ENCODE measurements at regions not wholly inside any gene's neighbourhood (a gene's known extent, or its start where the extent isn't known, plus 50 kb on each side); places are given as distances from the start of the nearest gene placed in this dataset.

GRCh38 chr13:70932511-70932910, 824.3 kb upstream of the KLHL1 start:
- no peaks in the 10 kb centered on the region for H3K4me1 ChIP-seq (ENCODE audit: insufficient read depth, low read length)
- H3K27ac ChIP-seq (ENCODE audit: low read length) = no peak overlapping the region
- no peaks in the 10 kb centered on the region for H3K27me3 ChIP-seq (ENCODE audit: insufficient read depth, low read length)
- H3K9me3 ChIP-seq (ENCODE audit: insufficient read depth, low read depth, low read length) = no peaks in the 10 kb centered on the region
- no peak overlapping the region for H3K9ac ChIP-seq (ENCODE audit: low read depth, low read length)
- H3K4me3 ChIP-seq (ENCODE audit: low read length) = no peak overlapping the region
- no peaks in the 10 kb centered on the region for H3K36me3 ChIP-seq (ENCODE audit: insufficient read depth, low read depth, low read length)

DNA sequence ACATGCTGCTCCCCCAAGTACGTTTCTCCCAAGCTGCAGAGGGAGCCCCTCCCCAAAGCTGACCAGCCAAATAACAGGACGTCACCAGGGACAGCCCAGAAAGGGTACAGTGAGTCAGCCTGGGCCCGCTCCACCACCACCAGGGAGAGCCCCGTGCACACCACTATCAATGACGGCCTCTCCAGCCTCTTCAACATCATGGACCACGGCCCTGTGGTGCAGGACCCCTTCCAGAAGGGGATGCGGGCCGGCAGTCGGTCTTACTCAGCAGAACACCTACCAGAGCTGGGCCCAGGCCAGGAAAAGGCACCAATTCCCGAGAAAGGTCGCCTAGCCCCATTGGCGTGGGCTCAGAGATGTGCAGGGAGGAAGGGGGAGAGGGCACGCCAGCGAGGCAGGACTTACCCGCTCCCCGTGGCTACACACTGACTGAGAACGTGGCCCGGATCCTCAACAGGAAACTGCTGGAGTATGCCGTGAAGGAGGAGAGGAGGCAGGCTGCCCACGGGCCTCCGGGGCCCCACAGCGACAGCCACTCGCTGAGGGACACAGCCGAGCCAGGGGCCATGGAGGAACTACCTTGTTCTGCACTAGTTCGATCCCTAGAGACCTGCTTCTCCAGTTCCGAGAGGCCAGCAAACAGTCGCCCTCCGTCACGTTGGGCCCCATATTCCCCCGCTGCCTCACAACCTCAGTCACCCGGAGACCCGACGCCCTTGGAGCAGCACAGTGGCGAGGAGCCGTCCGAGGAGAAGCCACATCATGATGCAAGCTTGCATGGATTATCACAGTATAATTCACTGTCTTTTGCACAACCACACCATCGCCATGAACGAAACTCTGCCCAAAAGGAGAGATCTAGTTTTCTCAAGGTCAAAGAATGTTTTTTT, 815.9 kb upstream of the KLHL1 start:
- Histone ChIP-seq H3K9me3 (ENCODE audit: insufficient read depth, low read depth, low read length) (no peaks in the 10 kb centered on the region), H3K9ac (ENCODE audit: low read depth, low read length) (no peak overlapping the region), H3K27ac (ENCODE audit: low read length) (no peak overlapping the region), H3K4me3 (ENCODE audit: low read length) (no peak overlapping the region), H3K36me3 (ENCODE audit: insufficient read depth, low read depth, low read length) (no peaks in the 10 kb centered on the region), H3K4me1 (ENCODE audit: insufficient read depth, low read length) (no peaks in the 10 kb centered on the region), H3K27me3 (ENCODE audit: insufficient read depth, low read length) (no peaks in the 10 kb centered on the region)

DNA sequence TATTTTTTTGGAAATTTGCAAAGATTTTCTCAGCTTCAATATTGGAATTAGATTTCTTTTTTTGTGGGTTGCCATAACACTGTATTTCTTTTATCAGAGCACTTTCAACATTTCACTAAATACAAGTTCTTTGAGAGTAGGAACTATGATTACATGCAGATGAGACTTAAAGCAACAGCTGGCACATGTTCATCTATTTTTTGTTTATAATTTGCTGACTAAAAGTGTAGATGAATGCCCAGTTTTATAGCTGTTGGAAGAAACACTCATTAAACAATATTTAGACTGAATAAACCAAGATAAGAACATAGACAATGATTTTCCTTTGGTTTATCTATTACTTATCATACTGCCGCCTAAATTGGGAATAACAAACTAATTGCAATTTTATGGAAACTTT, 803.0 kb upstream of the KLHL1 start:
- no peaks in the 10 kb centered on the region for H3K36me3 ChIP-seq (ENCODE audit: insufficient read depth, low read depth, low read length)
- no peak overlapping the region for H3K27ac ChIP-seq (ENCODE audit: low read length)
- H3K4me1 ChIP-seq (ENCODE audit: insufficient read depth, low read length) = no peaks in the 10 kb centered on the region
- H3K4me3 ChIP-seq (ENCODE audit: low read length) = no peak overlapping the region
- H3K9ac ChIP-seq (ENCODE audit: low read depth, low read length) = no peak overlapping the region
- no peaks in the 10 kb centered on the region for H3K27me3 ChIP-seq (ENCODE audit: insufficient read depth, low read length)
- H3K9me3 ChIP-seq (ENCODE audit: insufficient read depth, low read depth, low read length) = no peaks in the 10 kb centered on the region

DNA sequence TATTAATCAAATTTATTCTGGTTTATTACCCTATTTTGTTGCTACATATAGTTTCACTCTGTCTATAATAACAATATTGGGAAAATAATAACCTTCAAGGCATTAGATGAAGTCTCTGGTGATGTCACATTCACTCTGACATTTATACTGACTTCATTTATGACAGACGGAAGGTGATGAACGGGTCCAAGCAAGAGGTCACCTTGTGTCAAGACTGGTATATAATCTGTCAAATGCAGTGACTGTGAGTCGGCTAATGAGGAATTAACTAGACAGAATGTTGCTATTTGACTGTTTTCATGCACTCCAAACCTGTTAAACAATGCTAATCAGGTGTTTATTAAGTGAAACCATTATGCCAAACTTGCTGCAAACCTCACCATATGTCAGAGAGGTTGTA, 800.5 kb upstream of the KLHL1 start:
- Histone ChIP-seq H3K9me3 (ENCODE audit: insufficient read depth, low read depth, low read length) (no peaks in the 10 kb centered on the region), H3K4me3 (ENCODE audit: low read length) (no peak overlapping the region), H3K9ac (ENCODE audit: low read depth, low read length) (no peak overlapping the region), H3K4me1 (ENCODE audit: insufficient read depth, low read length) (no peaks in the 10 kb centered on the region), H3K27me3 (ENCODE audit: insufficient read depth, low read length) (no peaks in the 10 kb centered on the region), H3K27ac (ENCODE audit: low read length) (no peak overlapping the region), H3K36me3 (ENCODE audit: insufficient read depth, low read depth, low read length) (no peaks in the 10 kb centered on the region)

GRCh38 chr13:70905035-70905434, 796.8 kb upstream of the KLHL1 start:
- Histone ChIP-seq H3K27me3 (ENCODE audit: insufficient read depth, low read length) (no peaks in the 10 kb centered on the region), H3K36me3 (ENCODE audit: insufficient read depth, low read depth, low read length) (no peaks in the 10 kb centered on the region), H3K27ac (ENCODE audit: low read length) (no peak overlapping the region), H3K4me1 (ENCODE audit: insufficient read depth, low read length) (no peaks in the 10 kb centered on the region), H3K4me3 (ENCODE audit: low read length) (no peak overlapping the region), H3K9ac (ENCODE audit: low read depth, low read length) (no peak overlapping the region), H3K9me3 (ENCODE audit: insufficient read depth, low read depth, low read length) (no peaks in the 10 kb centered on the region)

DNA sequence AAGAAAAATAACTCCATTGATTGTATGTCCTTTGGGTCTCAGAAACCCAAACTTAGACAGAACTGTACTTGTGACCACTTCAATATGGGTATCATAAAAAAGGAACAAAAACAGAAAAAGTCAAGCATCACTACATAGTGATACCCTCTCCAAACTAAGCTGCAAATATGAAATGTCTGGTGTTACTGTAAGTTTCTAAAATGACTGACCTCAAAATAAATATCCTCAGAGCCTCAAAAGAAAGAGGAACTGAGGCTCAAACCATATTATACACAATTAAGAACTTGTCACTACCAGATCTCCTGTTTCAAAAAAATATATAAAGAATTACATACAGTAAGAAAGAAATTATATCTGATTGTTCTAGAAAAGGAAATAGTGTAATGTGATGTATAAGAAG, 787.9 kb upstream of the KLHL1 start:
- no peaks in the 10 kb centered on the region for H3K36me3 ChIP-seq (ENCODE audit: insufficient read depth, low read depth, low read length)
- no peaks in the 10 kb centered on the region for H3K27me3 ChIP-seq (ENCODE audit: insufficient read depth, low read length)
- H3K9ac ChIP-seq (ENCODE audit: low read depth, low read length) = no peak overlapping the region
- H3K9me3 ChIP-seq (ENCODE audit: insufficient read depth, low read depth, low read length) = no peaks in the 10 kb centered on the region
- H3K27ac ChIP-seq (ENCODE audit: low read length) = no peak overlapping the region
- peaks cover 6% of the 10 kb centered on the region for H3K4me1 ChIP-seq (ENCODE audit: insufficient read depth, low read length)
- H3K4me3 ChIP-seq (ENCODE audit: low read length) = no peak overlapping the region

DNA sequence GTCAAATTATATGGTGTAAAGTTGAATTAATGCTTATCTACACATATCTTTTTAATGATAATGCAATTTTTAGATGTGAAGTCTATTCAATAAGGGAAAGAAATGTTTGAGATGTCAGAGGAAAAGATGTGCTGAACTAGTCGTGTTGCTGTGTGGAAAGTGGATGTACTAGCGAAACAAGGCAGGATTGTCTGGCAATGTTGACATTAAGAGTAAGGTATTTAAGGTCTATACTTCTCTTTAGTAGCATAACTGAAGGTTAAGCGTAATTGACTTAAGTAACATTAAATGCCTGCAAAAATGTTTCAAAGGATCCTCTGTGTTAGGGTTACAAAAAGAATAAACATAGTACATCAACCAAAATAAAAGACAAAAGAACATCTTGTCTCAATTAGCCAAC, 787.3 kb upstream of the KLHL1 start:
- Histone ChIP-seq H3K9me3 (ENCODE audit: insufficient read depth, low read depth, low read length) (no peaks in the 10 kb centered on the region), H3K4me1 (ENCODE audit: insufficient read depth, low read length) (peaks cover 6% of the 10 kb centered on the region), H3K27me3 (ENCODE audit: insufficient read depth, low read length) (no peaks in the 10 kb centered on the region), H3K9ac (ENCODE audit: low read depth, low read length) (no peak overlapping the region), H3K4me3 (ENCODE audit: low read length) (no peak overlapping the region), H3K27ac (ENCODE audit: low read length) (no peak overlapping the region), H3K36me3 (ENCODE audit: insufficient read depth, low read depth, low read length) (no peaks in the 10 kb centered on the region)

DNA sequence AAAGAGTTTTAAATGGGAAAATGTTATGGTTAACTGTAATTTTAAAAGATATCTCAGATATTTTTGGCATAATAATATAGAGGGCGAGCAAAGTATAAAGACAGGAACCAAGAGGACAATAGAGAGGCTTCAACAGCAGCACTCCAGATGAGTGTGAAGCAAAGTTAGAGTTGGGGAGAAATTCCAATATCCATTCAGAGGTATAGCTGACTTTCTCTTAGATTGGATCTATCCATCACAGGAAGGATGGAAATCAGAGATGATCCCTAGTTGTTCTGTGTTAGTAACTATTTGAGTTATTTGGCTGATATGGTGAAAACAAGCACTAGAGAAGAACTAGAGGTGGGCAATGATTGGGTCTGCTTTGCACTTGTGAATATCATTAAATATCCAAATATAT, 786.0 kb upstream of the KLHL1 start:
- Histone ChIP-seq H3K27ac (ENCODE audit: low read length) (no peak overlapping the region), H3K9me3 (ENCODE audit: insufficient read depth, low read depth, low read length) (no peaks in the 10 kb centered on the region), H3K9ac (ENCODE audit: low read depth, low read length) (no peak overlapping the region; the same call in 1 of the 2 replicates), H3K36me3 (ENCODE audit: insufficient read depth, low read depth, low read length) (no peaks in the 10 kb centered on the region), H3K4me3 (ENCODE audit: low read length) (no peak overlapping the region), H3K27me3 (ENCODE audit: insufficient read depth, low read length) (no peaks in the 10 kb centered on the region), H3K4me1 (ENCODE audit: insufficient read depth, low read length) (peaks cover 6% of the 10 kb centered on the region)

GRCh38 chr13:70893832-70894231, 785.6 kb upstream of the KLHL1 start:
- no peak overlapping the region for H3K27ac ChIP-seq (ENCODE audit: low read length)
- no peaks in the 10 kb centered on the region for H3K27me3 ChIP-seq (ENCODE audit: insufficient read depth, low read length)
- peaks cover 6% of the 10 kb centered on the region for H3K4me1 ChIP-seq (ENCODE audit: insufficient read depth, low read length)
- no peaks in the 10 kb centered on the region for H3K9me3 ChIP-seq (ENCODE audit: insufficient read depth, low read depth, low read length)
- no peak overlapping the region; the same call in 1 of the 2 replicates for H3K9ac ChIP-seq (ENCODE audit: low read depth, low read length)
- H3K4me3 ChIP-seq (ENCODE audit: low read length) = peak overlapping the region; percentile 2; the same call in 1 of the 2 replicates
- no peaks in the 10 kb centered on the region for H3K36me3 ChIP-seq (ENCODE audit: insufficient read depth, low read depth, low read length)

DNA sequence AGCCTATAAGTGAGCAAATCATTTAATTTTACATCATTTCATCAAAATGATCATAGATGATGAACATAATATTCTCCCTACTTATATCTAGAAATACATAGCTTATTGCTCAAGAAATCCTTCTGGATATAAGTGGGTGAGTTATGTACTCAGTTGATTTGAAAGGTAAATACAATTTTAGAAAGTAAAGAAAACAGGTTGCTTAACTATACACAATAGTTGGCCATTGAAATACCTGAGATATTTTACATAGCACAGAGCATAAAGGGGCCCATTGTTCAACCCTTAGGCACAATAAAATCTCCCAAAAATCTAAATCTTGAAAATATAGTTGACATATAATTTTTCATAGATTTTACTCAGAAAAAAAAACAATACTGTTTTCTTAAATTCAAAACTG, 782.0 kb upstream of the KLHL1 start:
- Histone ChIP-seq H3K36me3 (ENCODE audit: insufficient read depth, low read depth, low read length) (no peaks in the 10 kb centered on the region), H3K9ac (ENCODE audit: low read depth, low read length) (no peak overlapping the region), H3K27ac (ENCODE audit: low read length) (no peak overlapping the region), H3K4me3 (ENCODE audit: low read length) (no peak overlapping the region), H3K4me1 (ENCODE audit: insufficient read depth, low read length) (peaks cover 6% of the 10 kb centered on the region), H3K27me3 (ENCODE audit: insufficient read depth, low read length) (no peaks in the 10 kb centered on the region), H3K9me3 (ENCODE audit: insufficient read depth, low read depth, low read length) (peaks cover 6% of the 10 kb centered on the region; the same call in 1 of the 2 replicates)

DNA sequence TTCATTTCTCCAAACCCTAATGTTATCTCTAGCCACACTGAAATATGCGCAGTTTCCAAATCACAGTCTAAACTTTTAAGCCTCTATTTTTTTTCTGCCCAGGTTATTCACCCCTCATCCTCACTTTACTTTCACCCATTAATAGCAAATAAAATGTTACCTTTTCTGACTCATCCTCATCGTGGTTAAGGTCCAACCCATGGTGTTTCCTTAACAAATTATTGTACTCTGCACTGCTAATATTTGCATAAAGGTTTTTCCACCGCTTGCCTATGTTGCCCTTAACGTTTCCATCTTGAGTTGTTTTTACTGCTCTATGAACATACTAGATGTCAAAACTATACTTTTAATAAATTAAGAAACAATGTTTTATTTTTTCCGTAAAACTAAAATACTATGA, 780.9 kb upstream of the KLHL1 start:
- Histone ChIP-seq H3K9ac (ENCODE audit: low read depth, low read length) (no peak overlapping the region), H3K4me3 (ENCODE audit: low read length) (no peak overlapping the region), H3K4me1 (ENCODE audit: insufficient read depth, low read length) (peaks cover 6% of the 10 kb centered on the region), H3K36me3 (ENCODE audit: insufficient read depth, low read depth, low read length) (no peaks in the 10 kb centered on the region), H3K9me3 (ENCODE audit: insufficient read depth, low read depth, low read length) (peaks cover 12% of the 10 kb centered on the region; the same call in 1 of the 2 replicates), H3K27ac (ENCODE audit: low read length) (no peak overlapping the region), H3K27me3 (ENCODE audit: insufficient read depth, low read length) (no peaks in the 10 kb centered on the region)

DNA sequence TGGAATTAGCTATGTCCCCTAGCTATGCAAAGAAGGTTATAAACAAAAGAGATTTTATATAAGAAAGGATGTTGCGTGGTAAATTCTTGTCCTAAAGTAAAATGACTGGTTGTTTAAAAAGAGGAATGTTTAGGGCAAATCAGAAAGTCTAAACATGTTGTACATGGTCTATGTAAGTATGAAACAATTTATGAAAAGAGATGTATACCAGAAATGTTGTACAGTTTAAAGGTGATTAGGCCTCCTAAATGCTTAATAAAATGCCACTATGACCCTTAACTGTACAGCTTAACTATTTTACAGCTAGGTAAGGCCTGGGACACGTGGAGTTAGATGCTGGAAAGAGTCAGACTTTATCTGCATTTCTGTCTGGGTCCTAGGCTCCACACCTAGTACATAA, 775.9 kb upstream of the KLHL1 start:
- Histone ChIP-seq H3K4me3 (ENCODE audit: low read length) (no peak overlapping the region), H3K4me1 (ENCODE audit: insufficient read depth, low read length) (no peaks in the 10 kb centered on the region), H3K9me3 (ENCODE audit: insufficient read depth, low read depth, low read length) (peaks cover 24% of the 10 kb centered on the region; the same call in 1 of the 2 replicates), H3K27me3 (ENCODE audit: insufficient read depth, low read length) (no peaks in the 10 kb centered on the region), H3K9ac (ENCODE audit: low read depth, low read length) (no peak overlapping the region), H3K27ac (ENCODE audit: low read length) (no peak overlapping the region), H3K36me3 (ENCODE audit: insufficient read depth, low read depth, low read length) (no peaks in the 10 kb centered on the region)

Measured in iPS-20b (cell line).